Neural crest cell (in vitro differentiated cells): ENCODE measurements at regions not wholly inside any gene's neighbourhood (a gene's known extent, or its start where the extent isn't known, plus 50 kb on each side); places are given as distances from the start of the nearest gene placed in this dataset.

Experiments used
- DNase-seq: peaks from one replicate; pipeline ENCODE4 v3.0.0; 2021; ENCODE audit warnings: low read depth, mixed read lengths, low spot score
- H3K27ac Mint-ChIP-seq: one replicate; pipeline ENCODE4 v1.8.0; 2021; ENCODE audit warnings: mild to moderate bottlenecking, mixed read lengths; ENCODE audit not compliant: unreplicated experiment
- H3K27me3 Mint-ChIP-seq: 2 replicates; pipeline ENCODE4 v1.8.0; 2021; ENCODE audit warnings: low read depth, mild to moderate bottlenecking, mixed read lengths
- H3K36me3 Mint-ChIP-seq: 2 replicates; pipeline ENCODE4 v1.8.0; 2021; ENCODE audit warnings: low read depth, mild to moderate bottlenecking, mixed read lengths
- H3K4me1 Mint-ChIP-seq: 2 replicates; pipeline ENCODE4 v1.8.0; 2021; ENCODE audit warnings: mixed read lengths
- H3K4me3 Mint-ChIP-seq: one replicate; pipeline ENCODE4 v1.8.0; 2021; ENCODE audit warnings: mild to moderate bottlenecking, mixed read lengths
- H3K9me3 Mint-ChIP-seq: 2 replicates; pipeline ENCODE4 v1.8.0; 2021; ENCODE audit warnings: mixed read lengths
- CTCF ChIP-seq: fragments of 200-600 bp; sonication (generic); conservative IDR thresholded peaks from 2 replicates; pipeline ENCODE4 v1.5.0; 2021; ENCODE audit warnings: antibody characterized with exemption, mild to moderate bottlenecking

- no peak for TF ChIP-seq CTCF
- Mint-ChIP-seq H3K4me1 (no peaks in the 10 kb centered on the region), H3K27ac (no peak overlapping the region), H3K27me3 (no peaks in the 10 kb centered on the region), H3K36me3 (peaks cover 3% of the 10 kb centered on the region), H3K4me3 (no peak overlapping the region), H3K9me3 (peaks cover 7% of the 10 kb centered on the region)
- no peak for DNase-seq
Measured at GRCh38 chr16:17011712-17012111, 459.0 kb downstream of the XYLT1 start.

GRCh38 chr16:17013038-17013437 lies 457.7 kb downstream of the XYLT1 start:
- H3K27me3 Mint-ChIP-seq = no peaks in the 10 kb centered on the region
- no peak for DNase-seq
- H3K4me3 Mint-ChIP-seq = no peak overlapping the region
- TF ChIP-seq CTCF = no peak
- H3K36me3 Mint-ChIP-seq = no peaks in the 10 kb centered on the region
- H3K27ac Mint-ChIP-seq = no peak overlapping the region
- H3K4me1 Mint-ChIP-seq = no peaks in the 10 kb centered on the region
- peaks cover 10% of the 10 kb centered on the region for H3K9me3 Mint-ChIP-seq

- no peak for TF ChIP-seq CTCF
- H3K4me1 Mint-ChIP-seq = no peaks in the 10 kb centered on the region
- no peak overlapping the region for H3K4me3 Mint-ChIP-seq
- peaks cover 2% of the 10 kb centered on the region for H3K27me3 Mint-ChIP-seq
- DNase-seq = no peak
- no peak overlapping the region for H3K27ac Mint-ChIP-seq
- H3K36me3 Mint-ChIP-seq = no peaks in the 10 kb centered on the region
- H3K9me3 Mint-ChIP-seq = peaks cover 10% of the 10 kb centered on the region
Measured at GRCh38 chr16:17014484-17015121, 456.2 kb downstream of the XYLT1 start.

- Mint-ChIP-seq H3K4me1 (no peaks in the 10 kb centered on the region), H3K36me3 (no peaks in the 10 kb centered on the region), H3K4me3 (no peak overlapping the region), H3K27me3 (peaks cover 2% of the 10 kb centered on the region), H3K9me3 (peaks cover 10% of the 10 kb centered on the region), H3K27ac (no peak overlapping the region)
- DNase-seq = no peak
- no peak for TF ChIP-seq CTCF
Measured at GRCh38 chr16:17015702-17016101, 455.1 kb downstream of the XYLT1 start.

- DNase-seq = no peak
- H3K27ac Mint-ChIP-seq = no peak overlapping the region
- no peaks in the 10 kb centered on the region for H3K36me3 Mint-ChIP-seq
- peaks cover 6% of the 10 kb centered on the region for H3K9me3 Mint-ChIP-seq
- no peaks in the 10 kb centered on the region for H3K4me1 Mint-ChIP-seq
- H3K27me3 Mint-ChIP-seq = peaks cover 2% of the 10 kb centered on the region
- H3K4me3 Mint-ChIP-seq = no peak overlapping the region
- TF ChIP-seq CTCF = no peak
Measured at GRCh38 chr16:17017442-17017841, 453.3 kb downstream of the XYLT1 start.
